Thyroid gland (tissue), 4 donors: ENCODE measurements at regions not wholly inside any gene's neighbourhood (a gene's known extent, or its start where the extent isn't known, plus 50 kb on each side); places are given as distances from the start of the nearest gene placed in this dataset.

Experiments
- CTCF ChIP-seq, 6 experiments: fragments of 200-600 bp in 3 of 6; fragments of 450-650 bp in 3 of 6; sonication (generic) in 3 of 6; IDR thresholded peaks; one replicate each; pipeline ENCODE4 v1.5.1; 2016 to 2019; ENCODE audit warnings: antibody characterized with exemption in 6 of 6, mild to moderate bottlenecking in 2 of 6, inconsistent platforms in 1 of 6, moderate library complexity in 1 of 6
- POLR2A ChIP-seq, 2 donors: fragments of 450-650 bp; IDR thresholded peaks; one replicate each; pipeline ENCODE4 v1.6.1; 2017; ENCODE audit warnings: antibody characterized with exemption in 2 of 2, mild to moderate bottlenecking in 2 of 2, moderate library complexity in 1 of 2

- TF ChIP-seq CTCF (IDR thresholded peaks at IDR 0.05) (no peak), POLR2A (IDR thresholded peaks at IDR 0.05) (no peak)
Measured at GRCh38 chr10:2955064-2955463, 112.3 kb upstream of the PFKP start.
